ENCODE measurements at regions not wholly inside any gene's neighbourhood (a gene's known extent, or its start where the extent isn't known, plus 50 kb on each side); places are given as distances from the start of the nearest gene placed in this dataset.

GRCh38 chr4:59248313-59248712 is 1951.8 kb upstream of the ADGRL3 start:
- Histone ChIP-seq H3K4me2 (ENCODE audit: insufficient read depth, low read length) (no peak overlapping the region), H3K79me2 (ENCODE audit: control insufficient read depth, insufficient read depth, low read length) (no peaks in the 10 kb centered on the region), H3K4me3 (replicated peaks in 1 of 3; ENCODE audit: insufficient read depth in 1 of 3, low read depth in 1 of 3, low read length in 3 of 3) (no peak overlapping the region), H3K9ac (replicated peaks; ENCODE audit: extremely low read depth, insufficient read depth, low read length) (no peak overlapping the region), H3K9me1 (replicated peaks; ENCODE audit: control insufficient read depth, extremely low read depth, insufficient read depth, low read length) (no peaks in the 10 kb centered on the region), H3K9me3 (replicated peaks; ENCODE audit: control insufficient read depth, insufficient read depth, low read length) (no peaks in the 10 kb centered on the region), H3K36me3 (ENCODE audit: control insufficient read depth in 2 of 2, extremely low read depth in 1 of 2, insufficient read depth in 2 of 2, low read length in 2 of 2) (no peaks in the 10 kb centered on the region), H3K27ac (ENCODE audit: insufficient read depth, low read depth, low read length) (no peak overlapping the region), H3K4me1 (ENCODE audit: control insufficient read depth, extremely low read depth, insufficient read depth, low read length) (no peaks in the 10 kb centered on the region), H2AFZ (ENCODE audit: low read depth, low read length) (no peak overlapping the region), H4K20me1 (replicated peaks; ENCODE audit: control insufficient read depth, extremely low read depth, insufficient read depth, low read length) (no peaks in the 10 kb centered on the region), H3K27me3 (ENCODE audit: control insufficient read depth in 2 of 2, insufficient read depth in 2 of 2, low read length in 2 of 2) (no peaks in the 10 kb centered on the region)
- DNase-seq (ENCODE audit: low read depth, low spot score) (no peak), FAIRE-seq (no peak)
- intact Hi-C loops (cut with micrococcal nuclease) (no loop called here), dilution Hi-C loops (cut with MboI; ENCODE audit: extremely low pct_ligation_motif_present, low sequenced_read_pairs) (no loop called here)
- POLR2A ChIA-PET: no interaction called here
- TF ChIP-seq POLR2AphosphoS5 (IDR thresholded peaks at IDR 0.05; ENCODE audit: insufficient read depth, low read depth, low read length): no peak
- TF ChIP-seq CTCF (IDR thresholded peaks at IDR 0.05; ENCODE audit: extremely low read depth in 1 of 2, insufficient read depth in 1 of 2, low read depth in 1 of 2, low read length in 2 of 2): no peak
- no peak for TF ChIP-seq POLR2A (IDR thresholded peaks at IDR 0.05; ENCODE audit: low read depth, low read length)
- TF ChIP-seq, protein P1, sequence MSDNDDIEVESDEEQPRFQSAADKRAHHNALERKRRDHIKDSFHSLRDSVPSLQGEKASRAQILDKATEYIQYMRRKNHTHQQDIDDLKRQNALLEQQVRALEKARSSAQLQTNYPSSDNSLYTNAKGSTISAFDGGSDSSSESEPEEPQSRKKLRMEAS (IDR thresholded peaks at IDR 0.05; ENCODE audit: insufficient read depth, insufficient read length): no peak
- no peak for TF ChIP-seq FOS (IDR thresholded peaks at IDR 0.05; ENCODE audit: borderline replicate concordance, insufficient read depth, low read length)
- TF ChIP-seq EZH2 (IDR thresholded peaks at IDR 0.05; ENCODE audit: borderline replicate concordance, low read depth, low read length, severe bottlenecking): no peak
- TF ChIP-seq MYC (IDR thresholded peaks at IDR 0.05; ENCODE audit: low read depth, low read length): no peak
- TF ChIP-seq JUN (IDR thresholded peaks at IDR 0.05; ENCODE audit: borderline replicate concordance, insufficient read depth, insufficient read length, low read depth): no peak
- TF ChIP-seq GATA2 (IDR thresholded peaks at IDR 0.05; ENCODE audit: insufficient read depth, insufficient read length, low read depth, low read length): no peak
- CTCF ChIA-PET: no interaction called here
- BruUV-seq (replicated peaks): no TSS peak
